HG02610 (cell line): ENCODE measurements at regions not wholly inside any gene's neighbourhood (a gene's known extent, or its start where the extent isn't known, plus 50 kb on each side); places are given as distances from the start of the nearest gene placed in this dataset.
A peak's percentile ranks its signal among the peaks of the same experiment; 100 is the strongest.

Experiments
- ATAC-seq: cut with Tn5 transposase; IDR thresholded peaks from one replicate; pipeline ENCODE4 v1.9.1; 2021; ENCODE audit warnings: mild to moderate bottlenecking, moderate library complexity; ENCODE audit not compliant: unreplicated experiment

DNA sequence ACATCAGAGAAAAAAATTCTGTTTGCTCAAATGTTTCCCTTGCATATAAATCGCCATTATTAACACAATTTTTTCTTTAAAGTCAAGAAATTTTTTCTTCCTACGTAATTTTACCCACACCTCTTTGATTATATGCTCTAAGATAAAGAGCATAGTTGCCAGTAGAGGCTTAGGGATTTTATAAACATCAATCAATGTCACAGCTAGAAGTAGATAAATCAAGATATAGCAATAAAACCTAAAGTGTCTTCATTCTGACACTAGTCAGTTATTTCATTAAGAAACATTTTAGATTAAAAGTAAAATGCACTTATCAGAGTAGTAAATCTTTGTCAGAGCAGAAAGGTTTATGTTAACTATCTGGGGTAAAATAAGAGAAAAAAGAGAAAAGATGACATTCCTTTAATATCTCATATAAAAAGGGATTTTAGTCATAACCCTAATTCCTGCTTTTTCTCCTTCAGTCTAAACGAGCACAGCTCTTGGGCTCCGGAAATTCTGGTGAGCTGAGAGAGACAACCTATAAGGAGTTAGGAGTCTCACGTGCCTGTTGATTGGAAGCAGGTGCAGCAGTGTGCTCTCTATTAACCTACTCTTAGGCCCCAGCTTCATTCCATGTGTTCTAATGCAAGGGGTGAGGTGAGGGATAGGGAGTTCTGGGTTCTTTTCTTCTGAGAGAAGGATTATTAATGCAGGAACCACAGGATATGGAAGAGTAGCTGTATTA is 172.4 kb upstream of the GULP1 start:
- ATAC-seq: no peak

DNA sequence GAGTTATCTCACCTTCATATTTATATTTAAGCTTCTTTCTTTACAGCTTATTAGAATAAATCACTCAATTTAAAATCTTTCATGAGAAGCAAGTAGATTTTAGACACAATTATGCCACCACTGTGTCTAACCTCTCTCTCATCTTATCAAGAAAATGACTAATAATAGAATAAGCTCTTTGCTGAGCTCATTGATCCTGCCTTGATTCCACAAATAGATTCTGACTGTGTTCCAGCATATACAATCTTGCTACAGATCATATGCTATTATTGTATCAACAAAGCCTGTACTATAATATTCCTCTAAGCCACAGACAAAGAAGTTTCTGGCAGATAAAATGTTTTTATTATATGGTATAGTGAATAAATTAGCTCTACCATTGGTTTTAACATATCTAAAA is 168.7 kb upstream of the GULP1 start:
- no peak for ATAC-seq

DNA sequence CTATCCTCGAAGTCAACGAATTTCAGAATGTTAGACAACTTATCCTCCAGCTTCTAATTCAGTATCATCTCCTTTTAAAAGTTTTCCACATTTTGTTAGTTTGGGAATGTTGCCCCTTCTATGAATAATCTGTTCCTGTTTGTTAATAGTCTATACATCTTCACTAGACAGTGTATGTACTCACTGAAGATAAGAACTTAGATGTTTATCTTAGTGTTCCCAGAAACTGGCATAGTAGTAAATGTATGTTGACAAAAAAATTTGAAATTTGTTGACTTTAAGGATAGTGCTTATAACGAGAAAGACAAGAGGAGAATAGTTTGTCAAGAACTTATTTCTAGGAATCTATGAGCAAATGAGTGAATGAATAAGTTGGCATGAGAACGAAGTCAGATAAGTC is 162.0 kb upstream of the GULP1 start:
- no peak for ATAC-seq

DNA sequence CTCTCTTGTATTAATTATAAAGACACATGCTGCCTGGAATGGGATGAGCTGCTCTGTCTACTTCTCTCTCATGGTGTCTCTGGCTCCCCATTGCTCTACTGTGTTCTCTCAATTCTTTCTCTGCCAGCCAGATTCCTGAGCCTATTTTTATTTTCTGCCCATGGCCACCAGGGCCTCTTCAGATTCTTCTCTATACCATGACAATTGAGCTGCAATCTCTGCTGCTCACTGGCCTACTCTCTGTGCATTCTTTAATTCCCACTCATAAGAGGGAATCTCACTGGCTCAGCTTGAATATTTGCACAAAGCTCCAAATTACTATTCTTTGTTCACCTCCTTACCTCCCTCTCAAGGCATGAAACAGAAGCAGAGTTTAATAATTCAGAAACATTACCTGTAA is 161.4 kb upstream of the GULP1 start:
- no peak for ATAC-seq

DNA sequence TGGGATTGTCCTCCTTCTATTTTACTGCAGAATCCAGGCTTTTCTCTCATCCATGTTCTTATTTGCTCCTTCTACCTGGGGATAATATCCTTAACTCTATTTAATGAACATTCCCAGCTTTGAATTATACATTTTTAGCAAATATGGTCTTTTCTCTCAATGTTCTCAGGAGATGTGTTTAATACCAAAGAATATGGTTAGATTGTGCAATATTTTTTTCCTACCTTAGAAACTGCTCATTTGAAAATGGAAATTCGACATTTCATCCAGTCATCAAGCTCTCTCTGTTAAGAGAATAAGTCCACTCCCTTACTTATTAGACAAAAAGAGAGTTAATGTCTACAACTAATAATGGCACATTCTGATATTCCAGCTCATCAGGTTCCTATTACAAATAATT is 160.4 kb upstream of the GULP1 start:
- ATAC-seq: no peak

DNA sequence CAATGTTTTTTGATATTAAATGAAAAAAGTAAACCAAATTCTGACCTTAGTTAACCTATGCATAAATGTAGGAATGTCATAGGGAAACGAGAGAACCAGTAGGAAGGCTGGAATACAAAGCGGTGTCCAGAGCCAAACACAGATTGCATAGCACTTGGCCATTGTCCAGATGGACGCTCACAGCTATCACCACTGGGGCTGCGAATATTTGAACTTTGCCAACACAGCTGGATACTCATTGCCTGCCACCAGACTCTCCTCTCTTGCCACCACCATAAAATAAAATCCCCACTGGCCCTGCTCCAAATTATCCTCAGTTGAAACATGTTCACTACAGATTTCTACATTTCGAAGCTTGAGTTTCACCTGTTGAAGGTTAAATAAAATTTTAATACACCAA is 159.3 kb upstream of the GULP1 start:
- no peak for ATAC-seq

DNA sequence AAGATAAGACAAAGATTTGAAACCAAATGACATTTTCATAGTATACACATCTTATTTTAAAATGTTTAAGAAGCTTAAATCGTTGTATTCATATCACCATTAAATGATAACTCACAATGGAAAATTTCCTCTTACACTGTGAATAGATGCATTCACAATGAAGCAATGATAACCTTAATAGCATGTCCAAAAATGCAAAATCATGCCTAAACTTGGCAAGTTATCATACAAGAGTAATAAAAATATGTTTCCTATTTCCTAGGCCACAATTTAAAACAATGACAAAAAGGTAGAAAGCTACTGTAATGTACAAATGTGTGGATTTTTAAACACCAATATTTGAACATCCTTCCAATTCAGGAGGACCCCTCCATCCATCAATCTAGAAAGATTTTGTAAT is 157.4 kb upstream of the GULP1 start:
- ATAC-seq: no peak

DNA sequence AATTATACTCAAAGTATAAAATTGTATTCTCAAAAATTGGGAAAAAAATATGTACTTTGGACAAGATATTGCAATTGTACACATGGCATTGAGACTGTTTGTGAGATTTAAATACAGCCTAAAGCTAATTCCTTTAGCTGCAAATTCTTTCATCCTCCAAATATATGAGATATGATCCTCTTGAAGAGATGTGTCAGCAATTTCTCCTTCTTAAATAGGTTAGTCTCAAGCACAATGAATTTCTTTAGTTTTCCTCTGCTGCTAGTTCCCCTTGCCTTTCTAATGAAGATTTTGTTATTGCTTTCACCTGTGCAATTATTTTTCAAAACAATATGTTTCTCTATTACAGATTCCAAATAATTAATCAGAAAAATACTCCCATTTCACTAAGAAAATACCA is 153.4 kb upstream of the GULP1 start:
- no peak for ATAC-seq

DNA sequence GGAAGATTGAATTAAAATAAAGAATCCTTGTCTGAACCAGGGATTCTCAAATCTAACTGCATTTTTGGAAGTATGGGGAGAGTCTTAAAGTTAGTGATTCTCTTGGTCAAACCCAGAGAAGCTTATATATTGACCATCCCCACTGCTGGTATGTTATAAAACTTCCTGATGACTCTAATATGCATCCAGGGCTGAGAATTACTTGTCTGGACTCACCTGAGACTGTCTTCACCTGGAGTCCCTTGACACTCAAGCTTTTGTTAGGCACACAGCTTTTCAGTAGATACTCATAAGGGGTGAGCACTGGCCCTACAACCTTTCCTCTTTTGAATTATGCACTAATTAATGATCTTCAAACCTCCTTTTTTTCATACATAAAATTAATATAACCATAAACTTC is 149.6 kb upstream of the GULP1 start:
- ATAC-seq: no peak

DNA sequence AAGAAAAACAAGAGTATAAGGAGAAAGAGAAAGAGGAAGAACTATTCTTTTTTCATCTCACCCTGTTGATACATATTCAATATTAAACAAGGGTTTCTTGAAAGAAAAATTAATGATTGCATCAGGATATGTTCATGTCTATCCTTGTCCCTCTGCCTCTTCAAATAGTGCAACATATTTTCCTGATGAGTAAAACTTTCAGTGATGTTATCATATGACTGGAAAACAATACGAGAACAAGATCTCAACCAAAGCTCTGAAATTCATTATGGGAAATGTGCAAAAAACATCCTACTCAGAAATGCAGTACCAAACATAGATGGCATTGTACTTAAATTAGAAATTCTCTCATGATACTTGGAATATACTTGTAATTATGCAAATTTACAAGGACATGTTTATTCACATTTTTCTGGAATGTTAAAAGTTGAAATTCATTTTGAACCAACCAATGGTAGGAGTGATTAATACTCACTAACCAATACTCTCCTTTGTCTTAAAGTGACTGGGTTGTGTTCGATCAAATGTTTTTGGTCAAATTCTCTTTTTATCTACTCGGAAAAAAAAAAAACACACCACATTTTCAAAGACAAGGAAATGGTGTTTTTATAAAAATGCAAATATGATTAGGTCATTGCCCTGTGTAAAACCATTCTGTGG is 148.9 kb upstream of the GULP1 start:
- ATAC-seq: no peak

DNA sequence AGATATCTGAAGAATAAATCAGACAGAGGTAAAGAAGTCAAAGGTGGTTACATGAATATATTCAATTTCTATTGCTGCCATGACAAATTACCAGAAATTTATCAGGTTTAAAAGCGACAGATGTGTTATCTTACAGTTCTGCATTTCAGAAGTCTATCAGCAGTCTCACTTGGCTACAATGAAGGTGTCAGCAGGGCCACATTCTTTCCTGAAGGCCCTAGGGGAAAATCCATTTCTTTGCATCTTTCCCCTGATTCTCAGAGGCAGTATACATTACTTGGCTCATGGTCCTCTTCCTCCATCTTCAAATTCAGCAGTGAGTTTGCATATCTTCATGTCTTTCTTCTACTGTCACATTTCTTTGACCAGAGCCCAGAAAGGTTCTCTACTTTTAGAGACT is 145.8 kb upstream of the GULP1 start:
- no peak for ATAC-seq

DNA sequence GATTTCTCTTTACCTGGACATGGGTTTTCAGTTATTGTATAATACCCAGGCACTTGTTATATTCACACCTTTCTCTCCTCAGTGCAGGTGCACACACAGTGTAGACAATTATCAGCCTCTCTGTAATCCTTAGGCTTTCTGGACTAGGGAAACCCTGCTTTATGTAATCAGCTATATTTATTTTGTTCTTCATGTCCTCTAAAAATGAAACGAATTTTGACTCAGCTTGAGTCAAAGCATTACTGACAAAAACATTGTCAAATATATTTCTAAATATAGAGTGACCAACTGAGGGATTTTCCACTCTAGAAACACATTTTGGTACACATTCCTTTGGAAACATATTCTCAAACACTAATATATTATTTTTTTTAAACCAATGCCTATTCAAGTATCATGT is 144.8 kb upstream of the GULP1 start:
- ATAC-seq: peak; percentile 61

DNA sequence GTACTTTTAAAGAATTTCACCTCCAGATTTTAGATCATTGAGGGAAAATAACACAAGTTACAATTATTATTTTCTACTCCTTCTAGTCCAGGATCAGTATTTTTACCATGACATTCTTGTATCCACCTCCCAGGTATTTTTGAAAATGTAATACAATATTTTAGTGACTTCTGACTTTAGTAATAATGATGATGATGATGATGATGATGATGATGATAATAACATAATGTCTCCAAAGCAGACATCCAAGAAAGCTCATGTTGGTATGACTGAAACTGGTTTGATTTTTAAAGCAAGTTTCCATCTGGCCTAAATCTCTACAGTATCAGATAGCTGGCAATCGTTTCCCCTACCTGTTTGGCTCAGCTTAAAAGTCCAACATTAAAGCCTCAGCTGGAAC is 140.0 kb upstream of the GULP1 start:
- ATAC-seq: no peak

DNA sequence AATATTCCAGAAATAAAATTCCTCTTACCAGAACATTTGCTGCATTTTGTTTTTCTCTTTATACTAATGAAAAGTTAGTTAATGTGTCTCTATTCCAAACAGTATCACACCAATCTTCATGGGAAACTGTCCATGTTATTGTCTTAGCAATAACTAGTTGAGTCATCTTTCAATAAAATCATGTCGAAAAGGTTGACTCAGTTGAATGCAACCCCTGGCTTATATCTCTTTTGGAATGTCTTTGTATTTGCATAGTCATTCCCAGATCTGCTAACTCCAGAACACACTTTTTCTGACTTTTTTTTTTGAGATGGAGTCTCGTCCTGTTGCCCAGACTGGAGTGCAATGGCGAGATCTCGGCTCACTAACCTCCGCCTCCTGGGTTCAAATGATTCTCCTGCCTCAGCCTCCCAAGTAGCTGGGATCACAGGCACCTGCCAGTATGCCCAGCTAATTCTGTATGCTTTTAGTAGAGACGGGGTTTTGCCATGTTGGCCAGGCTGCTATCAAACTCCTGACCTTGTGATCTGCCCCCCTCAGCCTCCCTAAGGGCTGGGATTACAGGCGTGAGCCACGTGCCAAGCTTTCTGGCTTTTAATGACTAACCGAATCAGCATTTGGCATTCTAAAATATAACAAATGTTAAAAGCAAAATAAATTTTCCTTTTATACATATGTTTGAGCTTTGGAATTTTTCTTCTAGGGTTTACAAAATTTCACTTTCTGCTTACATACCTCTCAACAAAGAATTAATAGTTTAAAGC is 133.2 kb upstream of the GULP1 start:
- ATAC-seq: no peak

DNA sequence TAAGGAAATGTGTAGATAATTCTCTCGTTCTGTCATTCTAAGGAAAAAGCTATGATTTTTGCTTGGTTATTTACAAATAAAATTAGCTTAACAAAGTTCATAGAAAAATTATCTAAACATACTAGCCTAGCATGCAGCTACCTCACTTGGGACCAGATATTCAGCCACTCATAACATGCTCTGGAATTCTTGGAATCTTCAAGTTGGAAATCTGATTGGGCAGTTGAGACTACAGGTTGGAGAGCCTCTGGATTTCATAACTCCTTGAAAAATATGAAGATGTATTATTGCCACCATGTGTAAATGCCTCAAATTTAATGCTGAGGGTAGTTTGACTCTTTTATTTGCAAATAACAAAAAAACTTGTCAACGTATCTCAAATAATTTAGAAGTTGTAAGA is 132.2 kb upstream of the GULP1 start:
- ATAC-seq: no peak

DNA sequence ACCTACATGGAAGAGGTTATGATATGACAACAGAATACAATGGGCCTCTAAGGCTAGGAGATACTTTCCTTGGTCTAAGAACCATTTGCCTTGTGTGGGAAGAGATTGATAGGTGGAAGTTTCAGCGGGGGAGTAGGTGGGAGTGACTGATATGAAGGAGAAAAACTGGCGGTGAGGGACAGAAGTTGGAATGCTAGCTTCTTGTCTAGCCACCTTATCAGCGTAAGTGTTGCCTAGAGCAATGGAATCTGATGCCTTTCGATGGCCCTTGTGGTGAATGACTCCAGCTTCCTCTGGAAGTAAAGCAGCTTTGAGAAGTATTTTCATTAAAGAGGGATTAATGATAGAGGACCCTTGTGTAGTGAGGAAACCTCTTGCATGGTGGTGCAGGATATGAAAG is 121.3 kb upstream of the GULP1 start:
- ATAC-seq: no peak

DNA sequence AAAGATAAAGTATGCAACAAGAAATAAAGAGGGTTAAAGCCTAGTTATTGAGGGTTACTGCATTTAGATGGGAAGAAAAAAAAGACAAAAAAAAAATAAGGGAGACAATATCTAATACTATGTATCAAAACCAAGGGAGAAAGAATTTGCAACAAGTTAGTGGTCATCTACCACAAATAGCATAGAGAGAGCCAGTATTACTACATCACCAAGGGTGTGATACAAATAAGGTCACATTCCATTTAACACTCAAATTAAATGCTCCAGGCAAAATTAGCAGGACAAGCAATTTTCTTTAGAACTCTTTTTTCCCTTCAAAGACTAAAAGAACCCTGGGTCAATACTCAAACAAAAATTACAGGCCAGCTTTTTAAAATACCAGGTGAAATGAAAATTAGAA is 115.1 kb upstream of the GULP1 start:
- no peak for ATAC-seq

DNA sequence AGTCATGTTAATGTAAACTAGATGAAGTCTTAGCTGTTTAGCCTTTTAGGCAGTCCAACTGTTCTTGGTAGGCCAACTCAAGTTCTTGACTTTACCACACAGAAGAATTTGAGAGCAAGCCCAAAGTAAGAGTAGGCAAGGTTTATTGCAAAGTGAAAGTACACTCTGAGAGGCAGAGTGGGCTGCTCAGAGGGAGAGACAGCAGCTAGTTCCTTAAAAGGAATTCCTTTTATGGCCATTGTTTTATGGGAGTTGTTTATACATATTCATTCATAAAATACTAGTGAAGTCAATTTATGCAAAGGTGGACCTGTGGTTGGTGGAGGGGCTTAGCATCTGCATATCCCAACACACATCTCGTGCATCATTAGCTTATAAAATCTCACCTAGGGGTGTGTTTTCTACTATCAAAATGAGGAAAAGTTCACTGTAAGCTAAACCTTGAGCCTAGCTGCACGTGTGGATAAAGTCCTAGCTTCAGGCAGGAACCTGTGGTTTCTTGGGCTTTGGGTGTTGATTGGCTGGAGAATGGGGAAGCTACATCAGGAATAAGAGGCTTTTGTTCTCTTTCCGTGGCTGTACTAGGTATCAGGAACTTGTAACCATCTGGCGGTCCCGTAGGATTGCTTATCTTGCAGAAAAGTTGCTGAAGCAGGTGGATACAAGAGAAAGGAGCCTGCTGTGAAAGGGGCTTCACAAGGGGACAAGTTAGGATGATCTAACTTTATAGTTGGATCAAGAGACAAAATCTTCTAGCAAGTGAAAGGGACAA is 110.4 kb upstream of the GULP1 start:
- no peak for ATAC-seq

DNA sequence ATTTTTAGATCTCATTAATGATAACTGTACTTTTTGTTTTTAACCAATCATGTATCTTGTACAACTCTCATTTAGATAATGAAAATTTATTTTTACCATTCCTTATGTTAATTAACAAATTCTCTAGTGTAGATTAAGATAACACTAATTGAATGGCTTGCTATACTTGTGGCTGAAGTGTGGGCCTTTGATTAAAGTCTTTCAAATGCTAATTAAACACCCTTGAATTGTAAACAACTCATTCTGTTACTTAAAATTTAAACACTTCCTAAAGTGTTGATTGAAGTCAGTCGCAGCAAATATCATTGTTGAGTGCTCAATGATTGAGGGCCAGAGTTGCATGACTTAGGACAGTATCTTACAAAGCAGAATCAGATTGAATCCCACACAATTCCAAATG is 109.8 kb upstream of the GULP1 start:
- ATAC-seq: no peak

DNA sequence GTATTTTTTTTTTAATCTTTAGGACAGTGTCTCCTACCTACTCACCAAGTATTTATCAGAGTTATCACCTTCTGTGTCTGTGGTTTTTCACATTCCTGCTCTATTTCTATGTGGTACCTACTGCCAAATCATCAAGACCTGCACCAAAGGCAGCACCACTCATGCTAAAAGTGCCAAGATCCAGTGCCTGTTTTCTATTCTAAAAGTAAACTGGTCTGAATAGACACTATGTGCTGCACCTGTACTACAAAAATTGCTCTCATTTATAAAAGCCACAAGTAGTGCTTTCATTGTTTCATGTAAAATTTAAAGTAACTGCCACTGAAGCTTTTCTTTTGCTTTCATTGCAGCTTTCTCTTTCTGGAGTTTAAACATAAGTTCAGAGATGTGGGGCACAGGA is 103.9 kb upstream of the GULP1 start:
- no peak for ATAC-seq

DNA sequence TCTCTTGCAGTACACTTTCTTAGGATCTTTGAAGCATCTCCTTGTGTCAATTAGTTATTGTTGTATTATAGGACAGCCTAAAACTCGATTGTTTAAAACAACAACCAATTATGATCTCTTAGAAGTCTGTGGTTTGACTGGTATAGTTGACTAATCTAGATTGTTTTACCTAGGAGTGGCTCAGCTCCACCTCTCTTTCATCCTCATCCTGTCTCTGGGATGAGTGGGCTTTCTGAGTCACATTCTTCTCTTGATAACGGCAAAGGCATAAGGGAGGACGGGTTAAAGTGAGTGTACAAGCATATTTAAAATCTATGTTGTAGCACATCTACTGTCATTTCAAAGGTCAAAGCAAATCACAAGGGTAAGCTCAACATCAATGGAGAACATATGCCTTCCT is 102.3 kb upstream of the GULP1 start:
- ATAC-seq: no peak
